ENCODE measurements at regions not wholly inside any gene's neighbourhood (a gene's known extent, or its start where the extent isn't known, plus 50 kb on each side); places are given as distances from the start of the nearest gene placed in this dataset.

- FAIRE-seq (no peak), DNase-seq (peak in 2 of 5 donors; percentile 49 to 59)
- intact Hi-C loops (cut with DNase I) = no loop called here
These were observed 492.2 kb downstream of the KCNJ2 start for GRCh38 chr17:70661342-70662222.

DNA sequence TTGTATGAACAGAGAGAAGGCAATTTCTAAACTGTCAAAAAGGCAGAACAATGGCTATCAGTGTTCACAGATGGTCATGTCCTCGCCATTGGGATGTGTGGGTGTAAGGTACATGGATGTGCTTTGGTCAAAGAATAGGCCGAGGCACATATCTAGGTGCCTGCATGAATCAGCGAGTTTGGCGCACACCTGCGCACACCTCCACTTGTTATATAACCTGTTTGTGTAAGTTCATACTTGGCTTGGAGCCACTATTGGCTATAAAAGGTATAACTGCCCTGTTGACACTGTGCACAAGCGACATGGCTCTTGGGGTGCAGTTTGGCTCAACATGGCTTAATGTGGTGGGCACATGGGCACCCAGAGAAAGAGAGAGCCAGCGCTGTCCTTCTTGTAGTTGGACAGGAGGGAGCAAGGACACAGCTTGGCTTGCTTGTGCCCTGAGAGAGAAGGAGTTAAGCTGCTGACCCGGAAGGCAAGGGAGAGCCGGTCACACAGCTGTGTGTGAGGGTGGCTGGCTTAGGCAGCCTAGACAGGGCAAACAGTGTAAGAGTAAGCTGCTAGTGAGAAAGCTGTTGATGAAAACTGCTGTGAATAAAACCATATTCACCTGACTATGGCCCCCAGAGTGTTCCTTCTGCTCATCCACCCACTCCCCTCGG lies 499.1 kb downstream of the KCNJ2 start:
- no peak for FAIRE-seq
- Histone ChIP-seq H3K27ac (ENCODE audit: low read depth in 2 of 2, low read length in 2 of 2) (no peak overlapping the region), H3K4me3 (ENCODE audit: low read length in 3 of 3) (no peak overlapping the region), H3K9me3 (ENCODE audit: control insufficient read depth in 2 of 3, insufficient read depth in 1 of 3, low read length in 3 of 3) (no peaks in the 10 kb centered on the region), H3K36me3 (ENCODE audit: control insufficient read depth in 2 of 3, insufficient read depth in 3 of 3, low read length in 3 of 3) (no peaks in the 10 kb centered on the region), H3K4me1 (ENCODE audit: control insufficient read depth in 2 of 3, insufficient read depth in 2 of 3, low read depth in 1 of 3, low read length in 3 of 3) (no peaks in the 10 kb centered on the region), H3K27me3 (ENCODE audit: control insufficient read depth, insufficient read depth, low read length) (no peaks in the 10 kb centered on the region), H3K9ac (ENCODE audit: low read length in 3 of 3) (no peak overlapping the region)
- no peak for DNase-seq
- no peak for TF ChIP-seq CTCF (IDR thresholded peaks at IDR 0.05; ENCODE audit: borderline replicate concordance, extremely low read depth, insufficient read depth)
- intact Hi-C loops (cut with DNase I) = no loop called here

More at GRCh38 chr17:70661342-70662222, 492.2 kb downstream of the KCNJ2 start:
- no peak for TF ChIP-seq CTCF (IDR thresholded peaks at IDR 0.05; ENCODE audit: borderline replicate concordance, extremely low read depth, insufficient read depth)
- H3K4me1 ChIP-seq (ENCODE audit: control insufficient read depth in 2 of 3, insufficient read depth in 2 of 3, low read depth in 1 of 3, low read length in 3 of 3) = no peaks in the 10 kb centered on the region
- no peaks in the 10 kb centered on the region for H3K9me3 ChIP-seq (ENCODE audit: control insufficient read depth in 2 of 3, insufficient read depth in 1 of 3, low read length in 3 of 3)
- no peak overlapping the region for H3K27ac ChIP-seq (ENCODE audit: low read depth in 2 of 2, low read length in 2 of 2)
- H3K4me3 ChIP-seq (ENCODE audit: low read length in 3 of 3) = peak overlapping the region in 1 of 3 donors; percentile 15
- no peak overlapping the region for H3K9ac ChIP-seq (ENCODE audit: low read length in 3 of 3)
- no peaks in the 10 kb centered on the region for H3K36me3 ChIP-seq (ENCODE audit: control insufficient read depth in 2 of 3, insufficient read depth in 3 of 3, low read length in 3 of 3)
- no peaks in the 10 kb centered on the region for H3K27me3 ChIP-seq (ENCODE audit: control insufficient read depth, insufficient read depth, low read length)

GRCh38 chr17:70668938-70669778 lies 499.8 kb downstream of the KCNJ2 start:
- FAIRE-seq = no peak
- no peaks in the 10 kb centered on the region for H3K36me3 ChIP-seq (ENCODE audit: control insufficient read depth in 2 of 3, insufficient read depth in 3 of 3, low read length in 3 of 3)
- intact Hi-C loops (cut with DNase I) = no loop called here
- no peaks in the 10 kb centered on the region for H3K4me1 ChIP-seq (ENCODE audit: control insufficient read depth in 2 of 3, insufficient read depth in 2 of 3, low read depth in 1 of 3, low read length in 3 of 3)
- H3K4me3 ChIP-seq (ENCODE audit: low read length in 3 of 3) = no peak overlapping the region
- H3K9me3 ChIP-seq (ENCODE audit: control insufficient read depth in 2 of 3, insufficient read depth in 1 of 3, low read length in 3 of 3) = no peaks in the 10 kb centered on the region
- H3K27me3 ChIP-seq (ENCODE audit: control insufficient read depth, insufficient read depth, low read length) = no peaks in the 10 kb centered on the region
- DNase-seq = no peak
- no peak overlapping the region for H3K27ac ChIP-seq (ENCODE audit: low read depth in 2 of 2, low read length in 2 of 2)
- H3K9ac ChIP-seq (ENCODE audit: low read length in 3 of 3) = no peak overlapping the region
- TF ChIP-seq CTCF (IDR thresholded peaks at IDR 0.05; ENCODE audit: borderline replicate concordance, extremely low read depth, insufficient read depth) = no peak

Measured in kidney (tissue), 13 donors.